Fibroblast of lung (primary cell): ENCODE measurements at regions not wholly inside any gene's neighbourhood (a gene's known extent, or its start where the extent isn't known, plus 50 kb on each side); places are given as distances from the start of the nearest gene placed in this dataset.

Experiments used
- EZH2 ChIP-seq: IDR thresholded peaks from 2 replicates; pipeline ENCODE4 v1.5.1; 2012; ENCODE audit warnings: low read length, control low read depth, mild to moderate bottlenecking; ENCODE audit errors: missing control alignments
- TF ChIP-seq, protein P1 (sequence below), 2 donors: IDR thresholded peaks in 1 of 2; conservative IDR thresholded peaks in 1 of 2; 1 replicate in 1 of 2; 2 replicates in 1 of 2; pipeline ENCODE4 v1.5.1; 2011 to 2012; ENCODE audit warnings: low read length in 2 of 2, control low read depth in 1 of 2, inconsistent platforms in 1 of 2, low read depth in 1 of 2, mild to moderate bottlenecking in 1 of 2

DNA sequence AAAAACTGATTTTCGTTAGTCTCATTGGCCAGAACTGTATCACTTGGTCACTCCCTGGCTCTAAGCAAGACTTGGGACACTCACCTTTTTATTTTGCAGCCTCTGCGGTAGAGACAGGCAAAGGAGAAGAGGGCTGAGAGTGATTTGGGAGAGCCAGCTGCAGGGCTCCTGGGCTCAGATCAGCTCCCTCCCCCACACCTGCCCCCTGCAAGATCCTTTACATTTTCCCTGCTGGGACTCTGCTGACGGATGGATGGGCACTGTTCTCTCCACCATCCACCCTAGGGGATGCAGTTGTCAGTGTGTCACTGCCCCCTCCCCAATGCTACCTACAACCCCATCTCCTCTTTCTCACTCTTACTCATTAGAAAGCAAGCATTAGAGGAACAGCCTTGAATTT lies 301.1 kb upstream of the KAZN start:
- TF ChIP-seq, protein P1, sequence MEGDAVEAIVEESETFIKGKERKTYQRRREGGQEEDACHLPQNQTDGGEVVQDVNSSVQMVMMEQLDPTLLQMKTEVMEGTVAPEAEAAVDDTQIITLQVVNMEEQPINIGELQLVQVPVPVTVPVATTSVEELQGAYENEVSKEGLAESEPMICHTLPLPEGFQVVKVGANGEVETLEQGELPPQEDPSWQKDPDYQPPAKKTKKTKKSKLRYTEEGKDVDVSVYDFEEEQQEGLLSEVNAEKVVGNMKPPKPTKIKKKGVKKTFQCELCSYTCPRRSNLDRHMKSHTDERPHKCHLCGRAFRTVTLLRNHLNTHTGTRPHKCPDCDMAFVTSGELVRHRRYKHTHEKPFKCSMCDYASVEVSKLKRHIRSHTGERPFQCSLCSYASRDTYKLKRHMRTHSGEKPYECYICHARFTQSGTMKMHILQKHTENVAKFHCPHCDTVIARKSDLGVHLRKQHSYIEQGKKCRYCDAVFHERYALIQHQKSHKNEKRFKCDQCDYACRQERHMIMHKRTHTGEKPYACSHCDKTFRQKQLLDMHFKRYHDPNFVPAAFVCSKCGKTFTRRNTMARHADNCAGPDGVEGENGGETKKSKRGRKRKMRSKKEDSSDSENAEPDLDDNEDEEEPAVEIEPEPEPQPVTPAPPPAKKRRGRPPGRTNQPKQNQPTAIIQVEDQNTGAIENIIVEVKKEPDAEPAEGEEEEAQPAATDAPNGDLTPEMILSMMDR (conservative IDR thresholded peaks at IDR 0.05 in 1 of 2, IDR thresholded peaks at IDR 0.05 in 1 of 2; ENCODE audit: low read depth in 1 of 2, low read length in 2 of 2) = no peak
- no peak for TF ChIP-seq EZH2
